ENCODE measurements at regions not wholly inside any gene's neighbourhood (a gene's known extent, or its start where the extent isn't known, plus 50 kb on each side); places are given as distances from the start of the nearest gene placed in this dataset.
"Not testable (repeated sequence)": the region's sequence is repeated elsewhere in the genome, so short reads cannot be mapped to it uniquely, and the experiment has no call there.

- intact Hi-C loops (cut with DNase I, micrococcal nuclease): no loop called here
- DNase-seq (no peak), ATAC-seq (no peak)
These were observed 650.7 kb upstream of the GRID2 start for GRCh38 chr4:91653067-91653466.

- no peak for ATAC-seq
- no peak for DNase-seq
- intact Hi-C loops (cut with DNase I, micrococcal nuclease): no loop called here
These were observed 622.7 kb upstream of the GRID2 start for GRCh38 chr4:91681091-91681490.

- intact Hi-C loops (cut with DNase I, micrococcal nuclease): no loop called here
- DNase-seq: no peak
- no peak for ATAC-seq
These were observed 622.2 kb upstream of the GRID2 start for GRCh38 chr4:91681544-91681943.

- no peak for ATAC-seq
- intact Hi-C loops (cut with DNase I, micrococcal nuclease): no loop called here
- DNase-seq: no peak
These were observed 618.8 kb upstream of the GRID2 start for GRCh38 chr4:91684955-91685354.

GRCh38 chr4:91688413-91688812 lies 615.4 kb upstream of the GRID2 start:
- ATAC-seq: no peak
- no peak for DNase-seq
- intact Hi-C loops (cut with DNase I, micrococcal nuclease): no loop called here

GRCh38 chr4:91699691-91700090 lies 604.1 kb upstream of the GRID2 start:
- ATAC-seq; DNase-seq; intact Hi-C loops (cut with DNase I, micrococcal nuclease): not testable (repeated sequence)

GRCh38 chr4:91729851-91730250 lies 573.9 kb upstream of the GRID2 start:
- intact Hi-C loops (cut with DNase I, micrococcal nuclease): no loop called here
- ATAC-seq (no peak), DNase-seq (no peak)

- intact Hi-C loops (cut with DNase I, micrococcal nuclease): no loop called here
- ATAC-seq: peak; percentile 34
- DNase-seq: no peak
These were observed 569.1 kb upstream of the GRID2 start for GRCh38 chr4:91734682-91735081.

- DNase-seq; ATAC-seq; intact Hi-C loops (cut with DNase I, micrococcal nuclease): not testable (repeated sequence)
These were observed 564.9 kb upstream of the GRID2 start for GRCh38 chr4:91738831-91739230.

GRCh38 chr4:91746551-91746950 lies 557.2 kb upstream of the GRID2 start:
- no peak for ATAC-seq
- intact Hi-C loops (cut with DNase I, micrococcal nuclease): no loop called here

GRCh38 chr4:91751961-91752360 lies 551.8 kb upstream of the GRID2 start:
- intact Hi-C loops (cut with DNase I, micrococcal nuclease): no loop called here
- no peak for DNase-seq

More at GRCh38 chr4:91746551-91746950, 557.2 kb upstream of the GRID2 start:
- DNase-seq: no peak

GRCh38 chr4:91754716-91755115 lies 549.0 kb upstream of the GRID2 start:
- intact Hi-C loops (cut with DNase I, micrococcal nuclease): no loop called here
- no peak for DNase-seq
- no peak for ATAC-seq

More at GRCh38 chr4:91751961-91752360, 551.8 kb upstream of the GRID2 start:
- ATAC-seq: no peak

GRCh38 chr4:91758487-91758886 lies 545.3 kb upstream of the GRID2 start:
- DNase-seq (no peak), ATAC-seq (no peak)
- intact Hi-C loops (cut with DNase I, micrococcal nuclease): no loop called here

GRCh38 chr4:91764085-91764484 lies 539.7 kb upstream of the GRID2 start:
- intact Hi-C loops (cut with DNase I, micrococcal nuclease): no loop called here
- DNase-seq (no peak), ATAC-seq (no peak)

- no peak for ATAC-seq
- DNase-seq: no peak
- intact Hi-C loops (cut with DNase I, micrococcal nuclease): no loop called here
These were observed 533.9 kb upstream of the GRID2 start for GRCh38 chr4:91769912-91770311.

GRCh38 chr4:91791631-91792030 lies 512.1 kb upstream of the GRID2 start:
- DNase-seq: peak in 1 of 2 donors; percentile 5
- ATAC-seq; intact Hi-C loops (cut with DNase I, micrococcal nuclease): not testable (repeated sequence)

- no peak for ATAC-seq
- DNase-seq: no peak
- intact Hi-C loops (cut with DNase I, micrococcal nuclease): no loop called here
These were observed 507.8 kb upstream of the GRID2 start for GRCh38 chr4:91795947-91796346.

GRCh38 chr4:91812319-91812718 lies 491.4 kb upstream of the GRID2 start:
- ATAC-seq (no peak), DNase-seq (no peak)
- intact Hi-C loops (cut with DNase I, micrococcal nuclease): no loop called here

- ATAC-seq: no peak
- intact Hi-C loops (cut with DNase I, micrococcal nuclease): no loop called here
- DNase-seq: no peak
These were observed 479.0 kb upstream of the GRID2 start for GRCh38 chr4:91824773-91825172.

- intact Hi-C loops (cut with DNase I, micrococcal nuclease): no loop called here
- DNase-seq (no peak), ATAC-seq (no peak)
These were observed 477.6 kb upstream of the GRID2 start for GRCh38 chr4:91826186-91826585.

- intact Hi-C loops (cut with DNase I, micrococcal nuclease): no loop called here
- DNase-seq (no peak), ATAC-seq (no peak)
These were observed 475.9 kb upstream of the GRID2 start for GRCh38 chr4:91827914-91828313.

GRCh38 chr4:91829531-91829930 lies 474.2 kb upstream of the GRID2 start:
- intact Hi-C loops (cut with DNase I, micrococcal nuclease): no loop called here
- DNase-seq (no peak), ATAC-seq (no peak)

Measured in left colon (tissue), 2 donors.